Activated naive CD8-positive, alpha-beta T cell treated with anti-CD3 and anti-CD28 coated beads, Interleukin-2, amount 10 ng/mL, durations not matched to agents 7 days and 5 days (primary cell): ENCODE measurements at regions not wholly inside any gene's neighbourhood (a gene's known extent, or its start where the extent isn't known, plus 50 kb on each side); places are given as distances from the start of the nearest gene placed in this dataset.
"Not testable (repeated sequence)": the region's sequence is repeated elsewhere in the genome, so short reads cannot be mapped to it uniquely, and the experiment has no call there.

Source experiments
- ATAC-seq: fragments of 150-1000 bp; cut with Tn5 transposase; one replicate; pipeline ENCODE4 v1.10.0; 2021; ENCODE audit warnings: low read depth, moderate library complexity
- POLR2A ChIA-PET: fragments of 350-600 bp; sonication (Branson Sonifier 250); formaldehyde crosslinking; loops from one replicate; lab custom pipeline; 2021; ENCODE audit warnings: antibody characterized with exemption; lab: Charles Lee
- DNase-seq: peaks from one replicate; pipeline ENCODE4 v3.0.0; 2021
- H3K27ac Mint-ChIP-seq: one replicate; pipeline ENCODE4 v1.8.0; 2022; ENCODE audit warnings: mild to moderate bottlenecking, mixed read lengths
- H3K27me3 Mint-ChIP-seq: one replicate; pipeline ENCODE4 v1.8.0; 2022; ENCODE audit warnings: mild to moderate bottlenecking, moderate library complexity, mixed read lengths
- H3K36me3 Mint-ChIP-seq: one replicate; pipeline ENCODE4 v1.8.0; 2021; ENCODE audit warnings: mild to moderate bottlenecking, mixed read lengths
- H3K4me1 Mint-ChIP-seq: one replicate; pipeline ENCODE4 v1.8.0; 2021; ENCODE audit warnings: mixed read lengths
- H3K4me3 Mint-ChIP-seq: one replicate; pipeline ENCODE4 v1.8.0; 2022; ENCODE audit warnings: mild to moderate bottlenecking, moderate library complexity, mixed read lengths
- H3K9me3 Mint-ChIP-seq: one replicate; pipeline ENCODE4 v1.8.0; 2021; ENCODE audit warnings: mixed read lengths

DNA sequence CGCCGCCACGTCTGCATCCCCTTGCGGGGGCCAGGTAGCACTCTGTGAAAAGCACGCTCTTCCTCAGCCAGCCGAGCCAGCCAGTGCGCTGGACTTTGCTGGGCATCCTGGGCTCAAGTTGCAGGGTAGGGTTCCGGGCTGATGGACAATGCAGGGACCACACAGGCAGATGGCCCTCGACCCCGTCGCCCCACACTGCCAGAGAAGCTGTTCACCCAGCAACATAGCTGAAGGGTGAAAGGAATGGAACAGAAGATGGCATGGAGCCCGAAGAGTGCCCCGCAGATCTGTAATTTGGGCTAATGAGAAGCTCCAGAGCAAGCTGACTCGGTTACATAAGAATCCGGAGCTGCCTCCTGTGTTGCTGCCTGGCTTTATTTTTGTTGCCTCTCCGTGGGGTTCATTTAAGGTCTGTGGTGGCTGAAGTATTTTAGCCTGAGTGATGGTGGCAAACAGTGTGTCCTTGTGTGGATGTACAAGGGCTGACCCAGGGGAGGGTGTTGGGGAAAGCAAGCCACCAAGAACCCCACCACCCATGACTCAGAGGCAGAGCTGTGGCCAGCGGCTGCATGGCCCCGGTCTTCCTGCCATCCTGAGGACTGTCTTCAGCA is 105.8 kb downstream of the SOX1 start:
- POLR2A ChIA-PET, result no interaction called here
- Mint-ChIP-seq H3K4me1 (no peaks in the 10 kb centered on the region), H3K36me3 (no peaks in the 10 kb centered on the region), H3K4me3 (no peak overlapping the region), H3K27me3 (no peaks in the 10 kb centered on the region), H3K9me3 (peaks cover 11% of the 10 kb centered on the region), H3K27ac (no peak overlapping the region)
- ATAC-seq, result no peak
- DNase-seq, result no peak

DNA sequence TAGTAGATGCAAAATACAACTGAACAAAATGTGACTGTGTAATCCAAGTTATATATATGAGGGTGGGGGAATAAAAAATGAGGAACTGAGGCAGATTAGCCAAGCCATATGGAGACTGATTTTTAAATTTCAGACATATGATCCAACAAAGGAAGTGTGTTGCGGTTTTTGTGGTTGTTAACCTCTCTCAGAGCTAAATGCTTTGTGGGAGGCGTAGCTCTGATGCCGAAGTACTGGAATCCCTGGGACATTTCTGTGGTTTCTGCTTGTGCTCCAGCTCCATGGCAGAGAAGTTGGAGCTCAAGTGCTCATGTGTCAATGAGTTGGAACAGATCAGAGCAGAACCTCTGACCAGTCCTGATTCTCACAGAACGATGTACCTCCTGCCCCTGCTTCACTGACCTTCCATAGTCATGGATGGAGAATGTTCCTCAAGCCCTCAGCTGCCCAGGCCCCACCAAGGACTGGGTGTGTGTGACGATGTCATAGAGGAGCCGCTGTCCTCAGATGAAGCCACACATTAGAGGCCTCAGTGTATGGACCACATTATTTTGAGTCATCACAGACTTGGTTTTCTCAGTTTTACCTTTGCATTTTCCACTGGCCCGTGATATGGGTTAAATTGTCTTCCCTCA is 107.6 kb downstream of the SOX1 start:
- H3K4me3 Mint-ChIP-seq, result no peak overlapping the region
- POLR2A ChIA-PET, result no interaction called here
- no peaks in the 10 kb centered on the region for H3K4me1 Mint-ChIP-seq
- no peaks in the 10 kb centered on the region for H3K27me3 Mint-ChIP-seq
- ATAC-seq (no peak), DNase-seq (no peak)
- H3K36me3 Mint-ChIP-seq, result no peaks in the 10 kb centered on the region
- H3K9me3 Mint-ChIP-seq, result peaks cover 10% of the 10 kb centered on the region
- no peak overlapping the region for H3K27ac Mint-ChIP-seq

DNA sequence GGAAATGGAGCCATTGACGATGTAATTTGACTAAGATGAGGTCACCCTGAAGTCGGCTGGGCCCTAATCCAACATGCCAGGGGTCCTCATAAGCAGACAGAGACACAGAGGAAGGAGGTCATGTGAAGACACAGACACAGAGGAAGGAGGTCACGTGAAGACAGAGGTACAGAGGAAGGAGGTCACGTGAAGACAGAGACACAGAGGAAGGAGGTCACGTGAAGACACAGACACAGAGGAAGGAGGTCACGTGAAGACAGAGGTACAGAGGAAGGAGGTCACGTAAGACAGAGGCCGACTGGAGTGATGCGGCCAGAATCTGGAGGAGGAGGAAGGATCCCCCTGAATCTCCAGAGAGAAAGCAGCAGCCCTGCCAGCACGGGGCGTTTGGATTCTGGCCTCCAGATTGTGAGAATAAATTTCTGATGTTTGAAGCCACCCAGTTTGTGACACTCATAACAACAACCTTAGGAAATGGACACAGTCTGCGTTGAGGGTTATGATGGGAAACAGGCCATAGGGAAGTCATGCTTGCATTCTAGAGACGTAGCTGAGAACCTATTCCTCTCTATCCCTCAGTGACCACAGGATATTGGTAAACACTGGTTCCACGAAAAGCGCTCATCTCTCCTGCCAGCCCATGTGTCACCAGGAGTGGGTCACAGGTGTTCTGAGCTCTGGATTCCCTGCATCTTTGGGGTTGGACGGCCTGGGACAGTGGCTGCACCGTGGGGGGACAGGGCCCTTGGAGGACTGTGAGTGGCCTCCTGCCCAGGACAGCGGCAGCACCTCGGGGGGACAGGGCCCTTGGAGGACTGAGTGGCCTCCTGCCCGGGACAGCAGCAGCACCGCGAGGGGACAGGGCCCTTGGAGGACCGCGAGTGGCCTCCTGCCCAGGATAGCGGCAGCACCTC is 108.5 kb downstream of the SOX1 start:
- Mint-ChIP-seq H3K36me3 (no peaks in the 10 kb centered on the region), H3K4me1 (no peaks in the 10 kb centered on the region), H3K4me3 (no peak overlapping the region), H3K27ac (no peak overlapping the region), H3K27me3 (no peaks in the 10 kb centered on the region), H3K9me3 (peaks cover 8% of the 10 kb centered on the region)
- POLR2A ChIA-PET, result no interaction called here
- no peak for ATAC-seq
- DNase-seq, result no peak

DNA sequence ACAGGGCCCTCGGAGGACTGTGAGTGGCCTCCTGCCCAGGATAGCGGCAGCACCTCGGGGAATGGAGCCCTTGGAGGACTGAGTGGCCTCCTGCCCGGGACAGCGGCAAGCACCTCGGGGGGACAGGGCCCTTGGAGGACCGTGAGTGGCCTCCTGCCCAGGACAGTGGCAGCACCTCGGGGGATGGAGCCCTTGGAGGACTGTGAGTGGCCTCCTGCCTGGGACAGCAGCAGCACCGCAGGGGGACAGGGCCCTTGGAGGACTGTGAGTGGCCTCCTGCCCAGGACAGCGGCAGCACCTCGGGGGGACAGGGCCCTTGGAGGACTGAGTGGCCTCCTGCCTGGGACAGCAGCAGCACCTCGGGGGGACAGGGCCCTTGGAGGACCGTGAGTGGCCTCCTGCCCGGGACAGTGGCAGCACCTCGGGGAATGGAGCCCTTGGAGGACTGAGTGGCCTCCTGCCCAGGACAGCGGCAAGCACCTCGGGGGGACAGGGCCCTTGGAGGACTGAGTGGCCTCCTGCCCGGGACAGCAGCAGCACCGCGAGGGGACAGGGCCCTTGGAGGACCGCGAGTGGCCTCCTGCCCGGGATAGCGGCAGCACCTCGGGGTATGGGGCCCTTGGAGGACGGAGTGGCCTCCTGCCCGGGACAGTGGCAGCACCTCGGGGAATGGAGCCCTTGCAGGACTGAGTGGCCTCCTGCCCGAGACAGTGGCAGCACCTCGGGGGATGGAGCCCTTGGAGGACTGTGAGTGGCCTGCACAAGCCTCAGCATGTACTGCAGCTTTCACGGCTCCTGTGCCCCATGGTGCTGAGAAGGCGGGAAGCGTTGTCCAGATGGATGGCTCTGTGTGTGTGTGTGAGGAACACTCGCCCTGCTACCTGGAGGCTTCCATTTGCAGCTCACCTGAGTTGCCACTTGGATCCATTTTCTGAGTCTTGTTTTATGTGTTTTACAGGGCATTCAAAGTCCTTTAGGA is 109.5 kb downstream of the SOX1 start:
- POLR2A ChIA-PET, DNase-seq, H3K9me3 Mint-ChIP-seq, ATAC-seq, H3K4me3 Mint-ChIP-seq, H3K27ac Mint-ChIP-seq, H3K36me3 Mint-ChIP-seq, H3K27me3 Mint-ChIP-seq, H3K4me1 Mint-ChIP-seq: not testable (repeated sequence)

DNA sequence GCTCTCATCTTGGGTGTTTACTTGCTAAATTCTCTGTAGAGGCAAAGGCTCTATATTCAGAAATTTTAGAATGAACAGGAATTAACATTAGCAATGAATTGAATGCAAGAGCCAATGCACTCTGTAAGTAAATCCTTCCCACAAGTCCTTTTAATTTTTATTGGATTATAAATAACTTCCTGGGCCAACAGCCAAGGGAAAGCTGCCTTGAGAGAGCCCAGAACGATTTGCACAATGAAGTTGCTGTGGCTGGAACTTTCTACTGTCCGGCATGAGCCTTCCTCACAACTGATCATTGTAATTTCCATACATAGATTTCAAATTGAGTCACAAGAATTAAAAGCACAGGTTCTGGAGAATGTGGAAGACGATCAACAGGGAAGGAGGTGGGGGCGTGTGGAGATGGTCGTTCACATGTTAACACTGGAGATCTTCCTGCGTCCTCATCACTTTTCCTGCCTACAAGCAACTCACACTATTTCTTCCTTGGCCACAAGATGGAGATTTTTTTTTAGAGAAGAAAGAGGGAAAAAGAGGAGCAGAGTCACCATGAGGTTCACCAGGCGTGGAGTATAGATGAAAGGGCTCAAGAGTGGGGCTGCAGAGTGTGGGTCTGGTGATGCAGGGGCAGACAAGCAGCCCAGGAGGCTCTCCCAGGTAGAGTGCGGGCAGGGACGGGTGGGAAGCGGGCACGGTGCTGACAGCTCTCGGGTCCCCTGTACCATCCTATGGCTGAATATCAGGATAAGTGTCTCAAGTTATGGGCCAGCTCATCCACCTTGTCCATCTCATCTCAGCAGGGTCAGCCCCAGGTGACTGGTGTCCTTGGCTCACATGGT is 110.7 kb downstream of the SOX1 start:
- H3K4me3 Mint-ChIP-seq, result no peak overlapping the region
- DNase-seq (no peak), ATAC-seq (no peak)
- no peaks in the 10 kb centered on the region for H3K4me1 Mint-ChIP-seq
- peaks cover 8% of the 10 kb centered on the region for H3K9me3 Mint-ChIP-seq
- no peaks in the 10 kb centered on the region for H3K27me3 Mint-ChIP-seq
- H3K36me3 Mint-ChIP-seq, result no peaks in the 10 kb centered on the region
- H3K27ac Mint-ChIP-seq, result no peak overlapping the region
- POLR2A ChIA-PET, result no interaction called here

DNA sequence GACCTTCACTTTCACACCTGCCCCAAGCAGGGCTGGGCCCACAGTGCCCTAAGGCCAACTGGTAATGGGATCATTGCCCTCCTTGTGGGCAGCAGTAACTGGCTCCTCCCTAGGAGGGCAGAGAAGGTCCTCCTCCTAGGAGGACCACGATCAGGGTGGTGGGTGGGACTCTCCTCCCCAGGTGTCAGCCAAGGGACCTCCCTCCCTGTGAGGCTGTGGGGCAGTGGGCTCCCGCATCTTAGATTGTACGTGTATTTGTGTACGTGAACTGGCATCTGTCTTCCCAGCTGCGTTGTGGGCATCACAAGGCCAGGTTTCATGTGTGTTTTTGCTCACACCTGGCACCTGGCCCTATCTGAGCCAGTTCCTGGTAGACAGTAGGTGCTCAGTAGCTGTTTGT is 111.8 kb downstream of the SOX1 start:
- ATAC-seq (no peak), DNase-seq (no peak)
- Mint-ChIP-seq H3K9me3 (peaks cover 7% of the 10 kb centered on the region), H3K27me3 (no peaks in the 10 kb centered on the region), H3K36me3 (no peaks in the 10 kb centered on the region), H3K4me3 (no peak overlapping the region), H3K4me1 (no peaks in the 10 kb centered on the region), H3K27ac (no peak overlapping the region)
- POLR2A ChIA-PET, result no interaction called here

- H3K4me1 Mint-ChIP-seq, result no peaks in the 10 kb centered on the region
- POLR2A ChIA-PET, result no interaction called here
- no peak overlapping the region for H3K27ac Mint-ChIP-seq
- H3K27me3 Mint-ChIP-seq, result no peaks in the 10 kb centered on the region
- no peaks in the 10 kb centered on the region for H3K36me3 Mint-ChIP-seq
- H3K9me3 Mint-ChIP-seq, result peaks cover 2% of the 10 kb centered on the region
- DNase-seq, result no peak
- no peak overlapping the region for H3K4me3 Mint-ChIP-seq
- ATAC-seq, result no peak
Measured at GRCh38 chr13:112179421-112179820, 112.5 kb downstream of the SOX1 start.

DNA sequence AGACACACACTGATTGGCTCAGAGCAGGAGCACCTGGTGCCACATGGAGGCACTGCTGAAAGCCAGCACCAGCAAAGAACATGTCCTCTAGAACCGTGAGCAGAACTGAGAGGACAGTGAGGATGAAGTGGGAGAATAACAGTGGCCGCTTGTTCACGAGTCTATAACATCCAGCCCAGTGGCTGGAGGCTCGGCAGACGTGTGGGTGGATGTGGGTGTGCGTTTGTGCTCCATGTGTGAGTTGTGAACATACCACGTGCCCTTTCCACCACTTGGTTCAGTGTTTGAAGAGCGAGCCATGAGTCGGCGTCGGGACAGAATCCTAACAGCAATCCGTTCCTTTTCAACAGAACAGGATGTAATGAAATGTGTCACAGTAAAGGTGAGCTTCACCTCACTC is 113.0 kb downstream of the SOX1 start:
- Mint-ChIP-seq H3K4me1 (no peaks in the 10 kb centered on the region), H3K9me3 (peaks cover 1% of the 10 kb centered on the region), H3K36me3 (no peaks in the 10 kb centered on the region), H3K27ac (no peak overlapping the region), H3K4me3 (no peak overlapping the region), H3K27me3 (no peaks in the 10 kb centered on the region)
- DNase-seq, result no peak
- POLR2A ChIA-PET, result no interaction called here
- ATAC-seq, result no peak

- no peaks in the 10 kb centered on the region for H3K4me1 Mint-ChIP-seq
Measured at GRCh38 chr13:112181336-112182067, 114.6 kb downstream of the SOX1 start.

GRCh38 chr13:112182251-112182650 is 115.3 kb downstream of the SOX1 start:
- H3K27ac Mint-ChIP-seq, result no peak overlapping the region
- no peaks in the 10 kb centered on the region for H3K4me1 Mint-ChIP-seq
- H3K36me3 Mint-ChIP-seq, result no peaks in the 10 kb centered on the region
- DNase-seq (no peak), ATAC-seq (no peak)
- H3K27me3 Mint-ChIP-seq, result no peaks in the 10 kb centered on the region
- POLR2A ChIA-PET, result no interaction called here
- no peak overlapping the region for H3K4me3 Mint-ChIP-seq
- no peaks in the 10 kb centered on the region for H3K9me3 Mint-ChIP-seq

More at GRCh38 chr13:112181336-112182067, 114.6 kb downstream of the SOX1 start:
- ATAC-seq (no peak), DNase-seq (no peak)
- Mint-ChIP-seq H3K4me3 (no peak overlapping the region), H3K27ac (no peak overlapping the region), H3K9me3 (no peaks in the 10 kb centered on the region), H3K27me3 (no peaks in the 10 kb centered on the region), H3K36me3 (no peaks in the 10 kb centered on the region)
- POLR2A ChIA-PET, result no interaction called here

DNA sequence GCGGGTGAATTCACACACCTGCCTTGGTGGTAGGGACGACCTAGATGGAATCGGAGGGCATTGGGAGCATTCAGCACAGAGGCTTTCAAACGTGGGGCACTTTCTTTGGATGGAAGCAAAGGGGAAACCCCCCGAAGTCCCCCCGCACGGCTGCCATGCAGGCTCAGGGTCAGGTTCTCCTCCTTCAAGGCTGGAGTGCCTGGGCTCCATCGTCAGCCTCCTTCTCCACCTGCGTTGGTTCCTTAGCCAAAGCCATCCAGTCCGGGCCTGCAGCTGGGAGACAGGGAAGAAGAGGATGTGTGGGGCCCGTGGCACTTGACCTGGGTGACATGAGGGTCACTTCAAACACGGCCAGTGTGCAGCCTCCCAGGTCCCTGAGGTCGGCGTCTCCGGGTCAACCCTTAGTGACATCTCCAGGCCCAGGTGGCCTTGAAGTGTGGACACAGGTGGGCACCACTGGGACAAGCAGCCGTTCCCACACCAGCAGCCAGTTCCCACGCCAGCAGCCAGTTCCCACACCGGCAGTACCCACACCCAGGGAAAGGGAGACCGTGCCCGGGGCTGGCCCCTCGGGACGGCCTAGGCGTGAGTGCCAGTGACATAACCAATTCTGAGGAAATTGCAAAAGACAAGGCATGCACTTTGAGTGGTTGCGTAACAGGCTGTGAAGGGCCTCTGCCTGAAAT is 116.0 kb downstream of the SOX1 start:
- no peak for DNase-seq
- ATAC-seq, result no peak
- Mint-ChIP-seq H3K9me3 (no peaks in the 10 kb centered on the region), H3K4me3 (no peak overlapping the region), H3K27me3 (no peaks in the 10 kb centered on the region), H3K4me1 (no peaks in the 10 kb centered on the region), H3K36me3 (no peaks in the 10 kb centered on the region), H3K27ac (no peak overlapping the region)
- POLR2A ChIA-PET, result no interaction called here
